Erythroblast (primary cell): ENCODE measurements at regions not wholly inside any gene's neighbourhood (a gene's known extent, or its start where the extent isn't known, plus 50 kb on each side); places are given as distances from the start of the nearest gene placed in this dataset.

Experiments
- GATA1 ChIP-seq: IDR thresholded peaks from 2 replicates; pipeline ENCODE4 v1.6.1; 2011; ENCODE audit warnings: low read depth, mild to moderate bottlenecking, control low read depth, low read length, moderate library complexity
- POLR2A ChIP-seq: IDR thresholded peaks from 2 replicates; pipeline ENCODE4 v1.6.1; 2011; ENCODE audit warnings: mild to moderate bottlenecking, low read length

DNA sequence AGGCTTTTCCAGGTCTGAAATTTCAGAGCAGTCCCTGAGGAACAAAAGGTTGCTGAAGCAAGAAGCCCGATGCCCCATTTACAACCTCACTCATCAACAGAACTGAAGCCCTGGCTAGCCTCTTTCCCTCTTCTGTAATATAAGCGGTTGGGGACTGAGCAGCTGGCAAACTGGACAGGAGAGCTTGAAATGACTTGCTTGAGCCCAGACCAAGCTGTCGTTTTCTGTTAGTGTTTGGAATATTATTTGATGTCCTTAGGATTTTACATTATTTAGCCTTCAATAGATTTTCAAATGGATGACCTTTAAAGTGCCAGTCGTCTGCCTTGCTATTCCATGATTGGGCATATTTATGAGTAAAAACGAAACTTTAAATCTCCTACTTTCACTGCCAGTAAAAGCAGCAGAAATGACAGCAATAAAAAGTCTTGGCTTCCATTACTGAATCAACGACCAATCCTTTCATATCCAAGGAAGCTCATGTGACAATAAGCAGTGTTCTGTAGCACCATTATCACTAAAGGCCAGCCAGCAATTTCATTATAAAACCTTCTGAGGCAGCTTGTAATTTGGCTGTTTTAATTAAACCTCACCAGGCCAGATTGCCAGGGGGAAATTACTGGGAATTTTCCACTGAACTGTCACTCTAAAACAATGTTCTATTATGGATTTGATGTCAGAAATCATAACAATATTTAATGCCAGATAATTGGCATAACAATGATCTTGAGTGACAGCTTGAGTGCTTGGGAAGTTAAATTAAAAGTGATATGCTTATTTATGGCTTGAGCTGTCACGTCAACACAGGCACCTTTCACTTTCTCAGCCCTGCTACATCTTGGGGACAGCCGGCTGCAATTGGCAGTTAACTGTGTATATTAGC, 85.9 kb downstream of the LSMEM1 start:
- TF ChIP-seq POLR2A (no peak), GATA1 (no peak)
